Calu3 (cell line): ENCODE measurements at regions not wholly inside any gene's neighbourhood (a gene's known extent, or its start where the extent isn't known, plus 50 kb on each side); places are given as distances from the start of the nearest gene placed in this dataset.

Experiments used
- BruUV-seq: library from RNA; stranded (reverse); fragments of 400-500 nt; replicated peaks from 2 replicates; lab custom pipeline; 2021; lab: Mats Ljungman, UMichigan
- CTCF ChIA-PET: fragments of 300-600 bp; sonication (Branson Sonifier 250); formaldehyde crosslinking; loops from one replicate; lab custom pipeline; 2022; ENCODE audit warnings: antibody characterized with exemption; lab: Charles Lee
- DNase-seq: peaks from one replicate; pipeline ENCODE4 v3.0.0; 2022
- H3K27ac Mint-ChIP-seq: one replicate; pipeline ENCODE4 v1.8.0; 2022; ENCODE audit warnings: mixed read lengths; ENCODE audit not compliant: unreplicated experiment
- H3K27me3 Mint-ChIP-seq: one replicate; pipeline ENCODE4 v1.8.0; 2022; ENCODE audit warnings: mixed read lengths; ENCODE audit not compliant: unreplicated experiment
- H3K36me3 Mint-ChIP-seq: one replicate; pipeline ENCODE4 v1.8.0; 2022; ENCODE audit warnings: mild to moderate bottlenecking, moderate library complexity, mixed read lengths; ENCODE audit not compliant: insufficient read depth, unreplicated experiment
- H3K4me1 Mint-ChIP-seq: one replicate; pipeline ENCODE4 v1.8.0; 2022; ENCODE audit warnings: mild to moderate bottlenecking, low read depth, mixed read lengths; ENCODE audit not compliant: unreplicated experiment
- H3K4me3 Mint-ChIP-seq: one replicate; pipeline ENCODE4 v1.8.0; 2022; ENCODE audit warnings: mild to moderate bottlenecking, low read depth, moderate library complexity, mixed read lengths; ENCODE audit not compliant: unreplicated experiment
- H3K9me3 Mint-ChIP-seq: one replicate; pipeline ENCODE4 v1.8.0; 2022; ENCODE audit warnings: low read depth, mixed read lengths; ENCODE audit not compliant: unreplicated experiment
- intact Hi-C: fragments of 100-400 bp; cut with micrococcal nuclease; formaldehyde crosslinking; loops from one replicate; pipeline ENCODE4 v1.10.0; 2022; ENCODE audit not compliant: unreplicated experiment
- TF ChIP-seq, protein P1 (sequence below): fragments of 200-600 bp; IDR thresholded peaks from one replicate; pipeline ENCODE4 v1.8.0; 2022; ENCODE audit warnings: antibody characterized with exemption; ENCODE audit not compliant: unreplicated experiment

DNA sequence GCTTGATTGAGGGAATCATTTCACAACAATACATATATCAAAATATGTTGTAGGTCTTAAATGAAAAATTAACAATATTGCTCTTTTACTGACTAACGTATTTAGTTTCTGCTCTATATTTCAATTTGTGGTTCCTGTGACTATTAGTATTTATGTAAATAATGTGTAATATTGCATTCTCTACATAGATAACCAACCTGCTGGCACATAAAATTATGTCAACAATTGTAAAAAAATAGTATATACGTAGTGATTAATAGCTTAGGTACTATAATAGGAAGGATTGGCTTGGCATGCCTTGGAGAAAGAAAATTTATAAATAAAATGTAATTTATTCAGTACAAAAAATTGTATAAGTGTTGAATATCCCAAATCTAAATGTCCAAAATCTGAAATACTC, 1336.1 kb downstream of the PCDH9 start:
- Mint-ChIP-seq H3K9me3 (no peaks in the 10 kb centered on the region), H3K4me3 (no peak overlapping the region), H3K4me1 (no peaks in the 10 kb centered on the region), H3K27ac (no peak overlapping the region), H3K27me3 (no peaks in the 10 kb centered on the region), H3K36me3 (no peaks in the 10 kb centered on the region)
- intact Hi-C loops, result no loop called here
- BruUV-seq, result no TSS peak
- TF ChIP-seq, protein P1, sequence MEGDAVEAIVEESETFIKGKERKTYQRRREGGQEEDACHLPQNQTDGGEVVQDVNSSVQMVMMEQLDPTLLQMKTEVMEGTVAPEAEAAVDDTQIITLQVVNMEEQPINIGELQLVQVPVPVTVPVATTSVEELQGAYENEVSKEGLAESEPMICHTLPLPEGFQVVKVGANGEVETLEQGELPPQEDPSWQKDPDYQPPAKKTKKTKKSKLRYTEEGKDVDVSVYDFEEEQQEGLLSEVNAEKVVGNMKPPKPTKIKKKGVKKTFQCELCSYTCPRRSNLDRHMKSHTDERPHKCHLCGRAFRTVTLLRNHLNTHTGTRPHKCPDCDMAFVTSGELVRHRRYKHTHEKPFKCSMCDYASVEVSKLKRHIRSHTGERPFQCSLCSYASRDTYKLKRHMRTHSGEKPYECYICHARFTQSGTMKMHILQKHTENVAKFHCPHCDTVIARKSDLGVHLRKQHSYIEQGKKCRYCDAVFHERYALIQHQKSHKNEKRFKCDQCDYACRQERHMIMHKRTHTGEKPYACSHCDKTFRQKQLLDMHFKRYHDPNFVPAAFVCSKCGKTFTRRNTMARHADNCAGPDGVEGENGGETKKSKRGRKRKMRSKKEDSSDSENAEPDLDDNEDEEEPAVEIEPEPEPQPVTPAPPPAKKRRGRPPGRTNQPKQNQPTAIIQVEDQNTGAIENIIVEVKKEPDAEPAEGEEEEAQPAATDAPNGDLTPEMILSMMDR, result no peak
- DNase-seq, result no peak
- CTCF ChIA-PET, result no interaction called here

DNA sequence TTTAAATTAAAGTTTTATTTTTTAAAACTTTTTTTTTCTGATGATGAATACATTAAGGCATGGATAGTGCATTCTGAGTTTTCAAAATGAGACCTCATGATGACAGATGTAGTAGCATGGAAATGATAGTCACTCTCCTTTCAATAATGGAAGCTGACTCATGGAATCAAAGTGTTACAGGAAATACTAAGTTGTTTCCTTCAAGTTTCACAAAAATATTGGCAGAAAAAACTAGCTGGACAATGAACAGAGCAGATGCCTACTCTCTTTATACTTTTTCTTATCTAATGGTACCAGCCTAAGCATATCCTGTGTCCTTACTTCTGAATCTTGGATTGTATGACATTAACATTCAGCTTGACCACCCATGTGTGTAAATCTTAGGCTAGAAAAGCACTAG, 1337.3 kb downstream of the PCDH9 start:
- Mint-ChIP-seq H3K36me3 (no peaks in the 10 kb centered on the region), H3K27ac (no peak overlapping the region), H3K27me3 (no peaks in the 10 kb centered on the region), H3K4me3 (no peak overlapping the region), H3K4me1 (no peaks in the 10 kb centered on the region), H3K9me3 (no peaks in the 10 kb centered on the region)
- CTCF ChIA-PET, result no interaction called here
- TF ChIP-seq, protein P1, result no peak
- no peak for DNase-seq
- intact Hi-C loops, result no loop called here
- BruUV-seq, result no TSS peak

DNA sequence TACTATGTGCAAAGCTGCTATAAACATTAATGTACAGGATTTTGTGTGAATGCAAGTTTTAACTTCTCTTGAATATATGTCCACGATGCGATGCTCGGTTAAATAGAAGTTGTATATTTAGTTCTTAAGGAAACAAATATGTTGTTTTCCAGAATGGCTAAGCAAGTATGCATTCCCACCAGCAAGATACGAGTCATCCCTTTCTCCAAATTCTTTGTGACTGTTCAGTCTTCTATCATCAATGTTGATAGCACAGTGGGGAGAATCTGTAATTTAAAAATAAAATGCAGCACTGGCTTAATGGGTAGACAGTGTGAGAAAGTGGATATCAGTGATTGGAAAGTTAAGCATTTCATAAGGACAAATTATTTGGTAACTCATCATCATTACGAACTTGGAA, 1340.8 kb downstream of the PCDH9 start:
- H3K9me3 Mint-ChIP-seq, result no peaks in the 10 kb centered on the region
- intact Hi-C loops, result no loop called here
- TF ChIP-seq, protein P1, result no peak
- no peaks in the 10 kb centered on the region for H3K4me1 Mint-ChIP-seq
- CTCF ChIA-PET, result no interaction called here
- no TSS peak for BruUV-seq
- H3K27ac Mint-ChIP-seq, result no peak overlapping the region
- no peak overlapping the region for H3K4me3 Mint-ChIP-seq
- DNase-seq, result no peak
- no peaks in the 10 kb centered on the region for H3K27me3 Mint-ChIP-seq
- no peaks in the 10 kb centered on the region for H3K36me3 Mint-ChIP-seq

DNA sequence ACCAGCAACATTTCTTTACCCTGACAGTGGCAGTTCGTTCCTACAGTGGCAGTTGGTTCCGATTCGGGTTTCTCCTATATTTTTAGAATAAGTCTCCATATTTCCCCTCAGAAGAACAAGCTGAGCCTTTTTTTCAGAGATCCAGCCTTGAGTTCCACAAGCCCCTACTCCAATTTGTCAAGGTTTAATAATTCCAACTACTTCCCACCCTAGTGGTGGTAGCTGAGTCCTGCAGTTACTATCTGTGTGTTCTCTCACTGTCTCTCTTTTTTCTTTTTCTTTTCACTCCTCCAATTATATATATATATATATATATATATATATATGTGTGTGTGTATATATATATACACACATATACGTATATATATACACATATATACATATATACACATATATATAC, 1347.3 kb downstream of the PCDH9 start:
- no peaks in the 10 kb centered on the region for H3K9me3 Mint-ChIP-seq
- intact Hi-C loops, result no loop called here
- H3K27me3 Mint-ChIP-seq, result no peaks in the 10 kb centered on the region
- no peak for DNase-seq
- CTCF ChIA-PET, result no interaction called here
- TF ChIP-seq, protein P1, result no peak
- no peaks in the 10 kb centered on the region for H3K4me1 Mint-ChIP-seq
- BruUV-seq, result no TSS peak
- H3K27ac Mint-ChIP-seq, result no peak overlapping the region
- H3K36me3 Mint-ChIP-seq, result no peaks in the 10 kb centered on the region
- no peak overlapping the region for H3K4me3 Mint-ChIP-seq
